Bronchial epithelial cell (primary cell): ENCODE measurements at regions not wholly inside any gene's neighbourhood (a gene's known extent, or its start where the extent isn't known, plus 50 kb on each side); places are given as distances from the start of the nearest gene placed in this dataset.

Experiments used
- DNase-seq: peaks from one replicate; pipeline ENCODE4 v3.0.0-alpha.2; 2010; ENCODE audit warnings: low read depth
- FAIRE-seq: peaks from 2 replicates; lab custom pipeline; 2011; peaks lifted over from hg19 to GRCh38; lab: Jason Lieb, UNC
- H3K27me3 ChIP-seq: 2 replicates; pipeline ENCODE4 v1.5.1; 2011; ENCODE audit warnings: low read length; ENCODE audit not compliant: control insufficient read depth, insufficient read depth
- H3K36me3 ChIP-seq: 2 replicates; pipeline ENCODE4 v1.5.1; 2011; ENCODE audit warnings: low read length; ENCODE audit not compliant: control insufficient read depth, insufficient read depth
- H3K4me3 ChIP-seq: 2 replicates; pipeline ENCODE4 v1.5.1; 2011; ENCODE audit warnings: mild to moderate bottlenecking, low read depth, low read length, control low read depth
- TF ChIP-seq, protein P1 (sequence below): IDR thresholded peaks from 2 replicates; pipeline ENCODE4 v1.5.1; 2011; ENCODE audit warnings: mild to moderate bottlenecking, moderate library complexity, low read length, control low read depth, inconsistent platforms; ENCODE audit not compliant: insufficient read depth, severe bottlenecking

DNA sequence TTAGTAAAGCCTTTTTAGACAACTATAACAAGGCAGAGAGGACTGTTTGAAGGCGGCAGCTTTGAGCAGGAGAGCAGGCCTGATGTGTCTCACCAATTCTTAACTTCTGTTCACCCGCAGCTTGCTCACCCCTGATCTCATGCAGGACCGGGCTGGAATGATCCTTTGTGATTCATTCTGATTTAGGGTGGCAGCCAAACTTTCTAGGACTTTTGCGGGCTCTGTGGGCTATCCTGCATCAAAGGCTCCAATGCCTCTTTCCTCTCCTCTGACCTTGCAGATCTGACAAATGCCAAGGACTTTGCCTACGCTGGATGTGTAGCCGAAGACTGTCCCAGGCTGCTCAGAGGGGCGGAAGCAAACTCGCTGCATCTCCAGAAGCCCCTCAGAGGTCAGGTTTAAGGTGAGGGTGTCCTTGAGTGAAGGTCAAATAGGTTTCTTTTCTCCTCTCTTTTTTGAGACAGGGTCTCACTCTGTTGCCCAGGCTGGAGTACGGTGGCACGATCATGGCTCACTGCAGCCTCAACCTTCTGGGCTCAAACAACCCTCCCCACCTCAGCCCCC, 72.3 kb downstream of the VEGFA start:
- no peak for DNase-seq
- Histone ChIP-seq H3K27me3 (no peaks in the 10 kb centered on the region), H3K36me3 (no peaks in the 10 kb centered on the region), H3K4me3 (no peak overlapping the region)
- no peak for FAIRE-seq
- TF ChIP-seq, protein P1, sequence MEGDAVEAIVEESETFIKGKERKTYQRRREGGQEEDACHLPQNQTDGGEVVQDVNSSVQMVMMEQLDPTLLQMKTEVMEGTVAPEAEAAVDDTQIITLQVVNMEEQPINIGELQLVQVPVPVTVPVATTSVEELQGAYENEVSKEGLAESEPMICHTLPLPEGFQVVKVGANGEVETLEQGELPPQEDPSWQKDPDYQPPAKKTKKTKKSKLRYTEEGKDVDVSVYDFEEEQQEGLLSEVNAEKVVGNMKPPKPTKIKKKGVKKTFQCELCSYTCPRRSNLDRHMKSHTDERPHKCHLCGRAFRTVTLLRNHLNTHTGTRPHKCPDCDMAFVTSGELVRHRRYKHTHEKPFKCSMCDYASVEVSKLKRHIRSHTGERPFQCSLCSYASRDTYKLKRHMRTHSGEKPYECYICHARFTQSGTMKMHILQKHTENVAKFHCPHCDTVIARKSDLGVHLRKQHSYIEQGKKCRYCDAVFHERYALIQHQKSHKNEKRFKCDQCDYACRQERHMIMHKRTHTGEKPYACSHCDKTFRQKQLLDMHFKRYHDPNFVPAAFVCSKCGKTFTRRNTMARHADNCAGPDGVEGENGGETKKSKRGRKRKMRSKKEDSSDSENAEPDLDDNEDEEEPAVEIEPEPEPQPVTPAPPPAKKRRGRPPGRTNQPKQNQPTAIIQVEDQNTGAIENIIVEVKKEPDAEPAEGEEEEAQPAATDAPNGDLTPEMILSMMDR, result no peak

DNA sequence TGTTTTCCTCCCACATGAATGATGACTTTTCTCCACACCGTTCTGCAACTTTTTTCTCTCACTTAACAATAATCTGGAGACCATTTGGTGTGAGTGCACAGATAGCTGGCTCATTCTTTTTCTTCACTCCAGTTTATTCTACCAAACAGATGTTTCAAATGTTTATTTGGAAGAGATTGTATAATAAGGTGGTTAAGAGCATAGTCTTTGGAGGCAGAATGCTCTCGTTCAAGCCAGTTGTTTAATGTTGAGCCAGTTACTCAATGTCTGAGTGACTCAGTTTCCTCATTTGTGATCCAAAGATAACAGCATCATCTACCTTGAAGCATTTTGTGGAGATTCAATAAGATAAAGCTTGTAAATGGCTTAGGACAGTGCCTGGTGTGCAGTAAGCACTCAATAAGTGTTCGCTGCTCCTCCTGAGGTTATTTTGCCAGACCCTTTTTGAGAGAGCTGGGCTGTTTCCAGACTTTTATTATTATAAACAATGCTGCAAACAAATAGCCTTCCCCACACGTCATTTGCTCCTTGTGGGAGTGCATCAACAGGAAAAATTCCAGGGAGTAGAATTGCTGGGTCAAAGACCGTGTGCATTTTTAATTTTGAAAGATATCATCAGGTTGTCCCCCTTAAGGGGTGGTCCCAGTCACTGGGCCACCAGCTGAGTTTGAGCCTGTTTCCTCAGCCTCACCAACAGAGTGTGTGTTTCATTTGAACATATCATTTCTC, 70.6 kb downstream of the VEGFA start:
- no peak for FAIRE-seq
- TF ChIP-seq, protein P1, result no peak
- Histone ChIP-seq H3K36me3 (no peaks in the 10 kb centered on the region), H3K4me3 (no peak overlapping the region), H3K27me3 (no peaks in the 10 kb centered on the region)
- DNase-seq, result no peak

DNA sequence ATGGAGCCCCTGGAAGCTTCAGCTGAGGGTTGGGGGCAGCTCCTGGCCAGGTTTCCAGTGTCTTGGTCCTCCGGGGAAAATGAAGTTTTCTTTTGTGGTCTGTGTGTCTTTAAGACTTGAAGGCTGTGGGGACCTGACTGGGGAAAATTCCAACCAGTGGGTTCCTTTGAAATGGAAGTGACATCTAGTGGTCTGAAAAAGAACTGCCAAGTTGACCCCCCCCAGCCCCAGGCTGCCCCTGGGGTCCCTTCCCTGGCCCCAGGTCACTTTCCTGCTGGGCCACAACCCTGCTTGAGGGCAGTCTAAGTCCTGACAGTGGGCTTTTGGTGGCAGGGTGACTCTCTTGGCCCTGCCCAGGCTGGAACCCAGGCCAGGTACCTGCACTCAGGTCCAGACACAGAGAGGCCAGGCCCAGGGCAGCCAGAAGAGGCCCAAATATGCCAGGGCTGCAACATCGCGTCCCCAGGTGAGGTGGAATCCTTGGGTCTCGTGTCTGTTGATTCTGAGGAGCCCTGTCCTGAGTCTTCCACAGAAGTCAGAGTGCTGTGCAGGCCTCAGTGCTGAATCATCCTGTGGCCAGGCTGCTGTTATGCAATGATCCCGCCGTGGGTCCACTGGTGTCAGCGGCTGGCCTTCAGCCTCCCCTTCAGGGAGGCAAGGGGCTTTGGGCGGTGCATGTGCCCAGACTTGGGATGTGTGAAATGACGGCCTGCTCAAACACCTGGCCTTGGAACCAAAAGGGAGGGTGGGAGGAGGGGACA, 68.4 kb downstream of the VEGFA start:
- Histone ChIP-seq H3K27me3 (no peaks in the 10 kb centered on the region), H3K4me3 (no peak overlapping the region), H3K36me3 (no peaks in the 10 kb centered on the region)
- FAIRE-seq (no peak), DNase-seq (peak; percentile 32)
- TF ChIP-seq, protein P1, result peak; percentile 68

DNA sequence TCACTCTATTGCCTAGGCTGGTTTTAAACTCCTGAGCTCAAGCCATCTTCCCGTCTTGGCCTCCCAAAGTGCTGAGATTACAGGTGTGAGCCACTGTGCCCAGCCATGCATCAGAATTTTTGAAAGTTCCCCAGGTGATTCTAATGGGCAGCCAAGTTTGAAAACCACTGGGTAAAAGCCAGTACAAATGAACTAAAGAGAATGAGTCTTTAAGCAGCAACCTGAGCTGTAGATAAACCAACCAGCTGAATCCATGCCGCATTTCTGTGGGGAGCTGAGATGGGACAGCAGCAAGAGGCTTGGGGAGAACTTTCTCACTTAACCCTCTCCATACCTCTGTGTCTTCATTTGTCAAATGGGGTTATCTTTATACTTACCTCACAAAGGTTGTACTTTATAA, 67.5 kb downstream of the VEGFA start:
- TF ChIP-seq, protein P1, result no peak
- FAIRE-seq, result no peak

DNA sequence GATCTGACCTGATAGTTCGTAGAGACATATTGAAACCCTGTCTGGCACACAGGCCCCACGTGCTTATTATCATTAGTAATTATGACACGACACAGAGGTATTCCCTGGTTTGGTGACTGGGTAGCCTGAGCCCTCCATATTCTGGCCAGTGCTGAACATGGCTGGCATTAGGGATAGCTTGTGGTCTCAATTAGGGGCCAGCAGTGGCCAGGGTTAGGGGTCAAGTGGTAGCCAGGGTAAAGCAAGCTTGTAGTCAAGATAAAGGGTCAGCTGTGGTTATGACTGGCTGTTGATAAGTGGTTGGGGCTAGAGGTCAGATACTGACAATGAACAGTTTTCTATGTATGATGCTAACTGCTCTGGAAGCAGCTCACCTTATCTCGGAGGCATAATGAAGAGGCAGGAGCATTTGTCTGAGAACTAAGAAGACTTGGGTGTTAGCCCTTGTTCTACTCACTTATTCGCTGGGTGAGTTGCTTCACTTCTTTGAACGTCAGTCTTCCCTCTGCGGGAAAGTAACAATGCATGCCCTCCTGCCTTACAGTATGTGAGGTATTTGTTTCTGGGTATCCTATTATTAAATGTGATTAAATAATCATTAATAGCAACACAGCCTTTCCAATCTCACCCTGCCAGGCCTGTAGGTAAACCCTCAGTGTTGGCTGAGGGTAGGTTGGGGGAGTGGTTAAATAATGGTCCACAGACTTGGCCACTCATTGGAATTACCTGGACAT, 66.7 kb downstream of the VEGFA start:
- DNase-seq, result peak; percentile 24
- no peak for FAIRE-seq
- Histone ChIP-seq H3K36me3 (no peaks in the 10 kb centered on the region), H3K4me3 (no peak overlapping the region), H3K27me3 (no peaks in the 10 kb centered on the region)
- TF ChIP-seq, protein P1, result no peak

More for the DNA sequence above, 67.5 kb downstream of the VEGFA start:
- no peaks in the 10 kb centered on the region for H3K27me3 ChIP-seq
- no peak for DNase-seq
- H3K4me3 ChIP-seq, result no peak overlapping the region
- no peaks in the 10 kb centered on the region for H3K36me3 ChIP-seq
